ENCODE measurements at regions not wholly inside any gene's neighbourhood (a gene's known extent, or its start where the extent isn't known, plus 50 kb on each side); places are given as distances from the start of the nearest gene placed in this dataset.
"Not testable (repeated sequence)": the region's sequence is repeated elsewhere in the genome, so short reads cannot be mapped to it uniquely, and the experiment has no call there.

DNA sequence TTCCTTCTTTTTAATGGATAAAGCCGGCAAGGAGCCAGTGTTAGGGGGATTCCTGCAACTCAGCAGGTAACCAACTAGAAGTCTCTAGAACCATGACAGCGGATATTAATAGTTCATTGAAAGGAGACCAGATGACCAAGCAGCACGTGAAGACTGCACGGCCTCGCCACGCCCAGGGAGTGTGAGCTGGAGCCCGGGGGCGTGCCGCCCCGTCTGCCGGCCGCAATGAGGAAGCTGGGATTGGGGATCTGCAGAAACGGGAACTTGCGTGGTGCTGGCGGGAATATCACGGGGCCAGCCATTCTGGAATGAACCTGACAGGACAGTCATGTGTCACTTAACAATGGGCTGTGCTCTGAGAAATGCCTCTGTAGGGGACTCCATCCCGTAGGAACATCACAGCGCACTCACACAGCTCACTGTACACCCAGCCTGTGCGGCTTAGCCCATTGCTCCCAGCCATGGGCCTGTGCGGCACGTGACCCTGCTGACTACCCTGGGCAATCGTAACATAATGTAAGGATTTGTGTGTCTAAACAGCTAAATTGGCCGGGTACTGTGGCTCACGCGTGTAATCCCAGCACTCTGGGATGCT, 4092.8 kb upstream of the TPTE start:
- CTCF ChIA-PET; H3K4me3 Mint-ChIP-seq; DNase-seq; POLR2A ChIA-PET; H3K27me3 Mint-ChIP-seq; intact Hi-C loops (cut with micrococcal nuclease); H3K4me1 Mint-ChIP-seq (ENCODE audit: low read depth); H3K27ac Mint-ChIP-seq; H3K9me3 Mint-ChIP-seq; H3K36me3 Mint-ChIP-seq: not testable (repeated sequence)

DNA sequence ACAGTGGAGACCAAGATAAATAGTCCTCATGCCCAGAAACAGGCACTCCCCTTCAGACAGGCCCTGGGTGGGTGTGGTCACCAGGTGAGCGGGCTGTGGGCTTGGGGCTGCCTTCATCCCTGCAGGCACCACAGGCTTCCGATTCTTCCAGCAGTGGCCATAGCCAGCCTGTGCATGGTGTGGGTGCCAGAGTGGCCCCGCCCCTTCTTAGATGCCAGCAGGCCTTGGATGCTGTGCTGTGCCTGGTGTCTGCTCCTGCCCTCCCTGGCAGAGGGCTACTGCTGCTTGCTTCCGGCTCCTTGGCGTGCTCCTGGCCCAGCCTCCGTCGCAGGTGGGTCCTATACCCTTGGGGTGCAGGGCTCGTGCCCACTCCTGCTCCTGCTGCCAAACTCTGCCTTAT, 4091.5 kb upstream of the TPTE start:
- H3K9me3 Mint-ChIP-seq; H3K4me3 Mint-ChIP-seq; POLR2A ChIA-PET; DNase-seq; intact Hi-C loops (cut with micrococcal nuclease); CTCF ChIA-PET; H3K36me3 Mint-ChIP-seq; H3K4me1 Mint-ChIP-seq (ENCODE audit: low read depth); H3K27ac Mint-ChIP-seq; H3K27me3 Mint-ChIP-seq: not testable (repeated sequence)

DNA sequence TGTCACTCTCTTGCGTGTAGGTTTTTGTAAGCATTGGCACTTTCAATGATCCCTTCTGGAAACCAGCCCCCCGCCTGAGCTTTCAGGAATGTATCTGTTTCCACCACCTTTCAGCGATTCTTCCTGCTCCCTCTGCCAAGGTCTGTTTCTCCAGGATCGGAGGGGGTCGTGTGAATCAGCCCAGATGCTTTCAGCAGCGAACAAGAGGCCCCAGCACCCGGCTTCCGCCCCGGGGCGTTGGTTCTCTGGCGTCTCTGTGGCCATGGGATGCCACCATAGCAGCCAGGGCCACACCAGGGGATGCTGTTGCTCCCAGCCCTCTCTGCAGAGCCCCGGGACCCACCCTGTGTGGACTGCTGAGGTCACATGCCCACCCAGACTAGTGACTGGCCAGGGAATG, 4088.2 kb upstream of the TPTE start:
- intact Hi-C loops (cut with micrococcal nuclease); H3K27me3 Mint-ChIP-seq; H3K4me3 Mint-ChIP-seq; H3K27ac Mint-ChIP-seq; DNase-seq; H3K9me3 Mint-ChIP-seq; CTCF ChIA-PET; H3K4me1 Mint-ChIP-seq (ENCODE audit: low read depth); H3K36me3 Mint-ChIP-seq; POLR2A ChIA-PET: not testable (repeated sequence)

DNA sequence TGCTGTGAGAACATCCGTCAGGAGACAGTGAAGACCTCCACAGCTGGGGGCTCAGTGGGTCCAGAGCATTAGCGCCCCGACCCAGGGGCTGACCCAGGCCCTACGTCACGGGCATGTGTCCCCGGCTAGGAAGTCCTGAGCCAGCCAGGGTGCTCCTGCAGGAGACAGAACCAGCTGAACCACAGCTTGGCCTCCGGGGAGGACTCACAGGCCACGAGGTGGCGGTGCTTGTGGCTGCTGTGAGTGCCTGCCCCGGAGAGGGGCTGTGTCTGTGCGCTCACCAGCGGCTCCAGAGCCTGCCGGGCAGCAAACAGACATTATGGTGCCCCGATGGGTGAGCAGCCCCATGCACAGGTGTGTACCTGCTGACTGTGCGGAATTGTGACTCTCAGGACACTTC, 4085.2 kb upstream of the TPTE start:
- DNase-seq; intact Hi-C loops (cut with micrococcal nuclease); H3K4me3 Mint-ChIP-seq; H3K27me3 Mint-ChIP-seq; H3K27ac Mint-ChIP-seq; H3K36me3 Mint-ChIP-seq; H3K9me3 Mint-ChIP-seq; H3K4me1 Mint-ChIP-seq (ENCODE audit: low read depth); CTCF ChIA-PET; POLR2A ChIA-PET: not testable (repeated sequence)

DNA sequence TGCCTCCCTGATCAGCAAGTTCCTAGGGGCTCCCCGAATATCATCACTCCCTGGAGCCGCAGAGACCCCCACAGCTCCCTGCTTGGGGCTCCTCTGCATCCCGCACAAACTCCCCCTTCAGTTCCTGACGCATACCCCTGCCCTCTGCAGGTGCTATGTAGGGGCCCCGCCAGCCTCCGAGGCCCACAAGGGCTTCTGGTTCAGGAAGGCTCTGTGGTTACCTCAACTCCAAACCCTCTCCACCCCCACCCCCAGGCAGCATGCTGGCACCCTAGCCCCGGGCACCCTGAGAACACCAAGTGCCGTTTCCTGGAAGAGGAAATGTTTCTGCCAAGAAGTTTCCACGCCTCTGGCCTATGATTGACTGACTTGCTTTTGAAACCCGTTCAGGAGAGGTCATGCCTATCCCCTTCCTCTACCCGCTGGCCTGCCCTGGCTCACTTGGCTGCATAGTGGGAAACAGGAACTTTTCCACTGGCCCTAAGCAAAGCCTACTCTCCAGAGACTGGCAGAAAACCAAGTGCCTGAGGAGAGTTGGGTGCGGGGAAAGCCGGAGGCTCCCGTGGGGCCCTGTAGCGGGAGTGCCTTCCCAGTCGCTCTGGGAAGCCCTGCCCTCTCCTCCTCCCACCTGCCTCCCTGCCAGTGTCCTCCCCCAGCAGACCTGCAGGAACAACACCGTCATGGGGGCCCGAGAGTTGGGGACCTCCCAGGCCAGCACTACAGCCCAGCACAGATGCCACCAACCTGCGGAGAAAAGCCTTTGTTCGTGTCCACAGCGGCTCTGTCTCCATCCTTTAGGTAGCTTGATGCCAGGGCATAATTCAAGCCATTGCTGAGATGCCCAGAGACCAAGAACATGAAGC, 4084.2 kb upstream of the TPTE start:
- CTCF ChIA-PET; H3K9me3 Mint-ChIP-seq; DNase-seq; H3K27me3 Mint-ChIP-seq; H3K36me3 Mint-ChIP-seq; H3K27ac Mint-ChIP-seq; POLR2A ChIA-PET; H3K4me3 Mint-ChIP-seq; intact Hi-C loops (cut with micrococcal nuclease); H3K4me1 Mint-ChIP-seq (ENCODE audit: low read depth): not testable (repeated sequence)

DNA sequence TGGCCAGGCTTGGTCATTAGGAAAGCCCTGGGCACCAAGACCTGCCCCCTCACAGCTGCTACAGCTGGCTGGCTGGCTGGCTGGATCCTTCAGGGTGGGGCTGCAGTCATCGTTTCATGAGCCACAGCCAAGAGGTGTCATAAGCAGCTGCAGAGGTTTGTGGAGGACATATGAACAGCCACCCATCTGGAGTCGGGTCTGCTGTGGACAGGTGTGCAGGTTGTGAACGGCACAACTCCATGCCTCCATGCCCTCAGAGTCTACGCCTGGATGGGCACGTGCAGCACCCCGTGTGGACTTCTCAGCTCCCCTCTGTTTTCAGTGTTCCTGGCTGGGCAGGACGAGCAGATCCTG, 4083.6 kb upstream of the TPTE start:
- POLR2A ChIA-PET; intact Hi-C loops (cut with micrococcal nuclease); H3K36me3 Mint-ChIP-seq; H3K4me3 Mint-ChIP-seq; H3K27me3 Mint-ChIP-seq; CTCF ChIA-PET; H3K9me3 Mint-ChIP-seq; H3K4me1 Mint-ChIP-seq (ENCODE audit: low read depth); H3K27ac Mint-ChIP-seq: not testable (repeated sequence)
- DNase-seq, result peak; percentile 14

DNA sequence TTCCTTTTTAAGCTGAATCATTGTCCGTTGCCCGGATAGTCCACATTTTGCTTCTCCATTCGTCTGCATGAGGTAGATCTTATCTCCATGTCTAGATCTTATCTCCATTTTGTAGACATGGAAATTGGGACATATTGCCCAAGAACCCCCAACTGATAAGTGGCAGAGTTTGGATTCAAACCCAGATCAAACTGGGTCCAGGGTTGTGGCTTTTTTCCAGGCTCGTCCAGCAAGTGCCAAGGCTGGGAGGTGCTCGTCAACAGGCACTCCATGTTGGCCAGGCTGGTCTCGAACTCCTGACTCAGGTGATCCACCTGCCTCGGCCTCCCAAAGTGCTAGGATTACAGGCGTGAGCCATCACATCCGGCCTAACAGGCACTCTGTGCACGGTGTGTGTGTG, 4082.3 kb upstream of the TPTE start:
- H3K9me3 Mint-ChIP-seq; H3K27me3 Mint-ChIP-seq; intact Hi-C loops (cut with micrococcal nuclease); H3K4me1 Mint-ChIP-seq (ENCODE audit: low read depth); DNase-seq; POLR2A ChIA-PET; CTCF ChIA-PET; H3K4me3 Mint-ChIP-seq; H3K36me3 Mint-ChIP-seq; H3K27ac Mint-ChIP-seq: not testable (repeated sequence)

DNA sequence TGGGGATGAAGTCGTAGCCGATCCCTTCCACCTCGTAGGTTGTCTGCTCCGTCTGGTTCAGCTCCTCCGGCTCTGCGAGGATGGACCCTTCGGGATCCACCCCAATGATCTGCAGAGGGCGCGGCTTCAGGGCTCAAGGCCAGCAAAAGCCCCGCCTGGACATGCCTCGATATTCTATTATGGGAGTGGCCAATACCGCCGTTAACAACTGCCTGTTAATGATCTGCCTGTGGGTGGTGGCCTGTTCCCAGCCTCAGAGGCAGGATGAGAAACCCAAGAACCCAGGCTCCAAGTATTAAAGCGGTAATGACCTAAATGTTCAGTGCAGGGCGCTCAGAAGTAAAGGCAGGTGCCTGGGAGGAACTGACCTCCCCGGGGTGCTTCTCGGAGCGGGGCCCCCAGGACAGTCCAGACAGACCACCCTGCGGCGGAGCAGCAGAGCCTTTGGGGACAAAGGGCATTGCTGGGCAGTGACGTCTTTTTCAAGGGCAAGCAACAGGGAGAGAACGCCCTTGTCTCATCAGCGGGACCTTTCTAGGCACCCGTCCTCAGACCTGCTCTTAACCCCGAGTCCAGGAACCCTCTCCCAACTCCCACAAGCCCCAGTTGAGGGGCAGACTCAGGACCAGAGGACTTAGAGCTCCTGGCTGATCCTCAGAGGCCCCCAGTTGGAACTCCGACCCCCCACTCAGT, 4066.6 kb upstream of the TPTE start:
- H3K9me3 Mint-ChIP-seq; H3K27me3 Mint-ChIP-seq; H3K4me1 Mint-ChIP-seq (ENCODE audit: low read depth); DNase-seq; H3K36me3 Mint-ChIP-seq; CTCF ChIA-PET; POLR2A ChIA-PET; H3K4me3 Mint-ChIP-seq; H3K27ac Mint-ChIP-seq; intact Hi-C loops (cut with micrococcal nuclease): not testable (repeated sequence)

DNA sequence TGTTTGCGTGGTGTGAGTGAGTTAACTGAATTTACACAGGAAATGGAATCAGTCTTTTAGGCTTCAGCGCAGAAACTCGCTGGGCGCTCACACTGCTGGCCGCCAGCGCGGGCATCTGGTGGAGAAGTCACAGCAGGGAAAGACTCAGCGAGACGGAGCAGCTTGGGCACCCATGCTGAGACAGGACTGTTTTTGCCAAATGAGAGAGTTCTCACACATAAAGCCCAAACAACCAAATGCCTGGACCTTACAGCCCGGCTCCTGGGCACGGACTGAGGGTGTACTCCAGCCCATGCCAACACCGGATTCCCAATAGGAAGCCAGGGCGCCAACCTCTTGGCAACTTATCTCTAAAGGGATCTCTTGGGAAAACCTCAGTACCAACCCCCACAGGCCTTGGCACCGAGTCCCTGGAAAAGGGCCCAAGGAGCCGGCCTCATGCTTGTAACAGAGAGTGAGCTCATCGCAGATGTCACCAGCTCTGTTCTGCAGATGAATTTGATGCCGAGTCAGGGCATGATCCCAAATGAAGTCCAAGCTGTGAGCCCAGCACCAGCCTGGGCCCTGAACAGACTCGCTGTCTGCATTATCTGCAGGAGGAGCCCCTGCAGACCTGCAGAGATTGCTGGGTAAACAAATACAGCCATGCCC, 4065.2 kb upstream of the TPTE start:
- H3K9me3 Mint-ChIP-seq; CTCF ChIA-PET; H3K4me3 Mint-ChIP-seq; DNase-seq; intact Hi-C loops (cut with micrococcal nuclease); H3K4me1 Mint-ChIP-seq (ENCODE audit: low read depth); H3K27ac Mint-ChIP-seq; POLR2A ChIA-PET; H3K27me3 Mint-ChIP-seq; H3K36me3 Mint-ChIP-seq: not testable (repeated sequence)

DNA sequence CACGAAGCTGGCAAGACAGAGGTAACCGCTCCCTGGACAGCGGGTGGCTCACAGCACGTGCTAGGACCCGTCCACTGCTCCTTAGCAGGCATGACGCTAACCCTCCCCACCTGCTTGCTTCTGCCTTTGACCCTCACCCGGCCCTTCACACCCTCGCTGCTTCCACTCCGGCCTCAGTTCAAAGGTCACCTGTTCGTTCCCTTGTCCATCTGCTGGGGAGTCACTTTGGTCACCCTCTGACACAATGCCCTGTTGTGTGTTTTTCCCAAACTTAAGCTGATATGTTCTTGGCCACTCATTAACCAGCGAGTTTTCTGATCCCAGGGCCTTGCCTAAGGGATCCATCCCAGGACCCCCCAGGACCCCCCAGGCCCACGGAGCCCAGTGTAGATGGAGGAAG, 4061.6 kb upstream of the TPTE start:
- H3K4me1 Mint-ChIP-seq (ENCODE audit: low read depth); H3K9me3 Mint-ChIP-seq; H3K27me3 Mint-ChIP-seq; H3K4me3 Mint-ChIP-seq; intact Hi-C loops (cut with micrococcal nuclease); POLR2A ChIA-PET; H3K36me3 Mint-ChIP-seq; CTCF ChIA-PET; H3K27ac Mint-ChIP-seq; DNase-seq: not testable (repeated sequence)

DNA sequence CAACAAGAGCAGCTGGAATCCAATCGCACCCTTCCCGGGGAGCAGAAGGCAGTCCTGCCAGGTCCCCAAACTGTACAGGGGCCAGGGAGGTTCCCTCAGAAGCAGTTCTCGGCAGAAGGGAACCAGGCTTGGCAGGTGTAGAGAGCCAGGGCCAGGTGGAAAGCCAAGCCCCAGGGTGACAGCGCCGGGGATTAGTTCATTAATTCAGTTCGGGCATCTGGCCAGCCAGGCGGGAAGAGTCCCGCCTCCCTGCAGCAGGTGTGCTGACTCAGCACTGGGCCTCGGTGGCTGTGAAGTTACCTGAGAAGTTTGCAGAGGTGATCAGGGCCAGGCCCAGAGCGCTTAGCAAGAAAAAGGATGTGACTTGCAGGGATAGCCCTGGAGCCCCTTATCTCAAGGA, 4060.0 kb upstream of the TPTE start:
- H3K9me3 Mint-ChIP-seq; DNase-seq; intact Hi-C loops (cut with micrococcal nuclease); H3K4me3 Mint-ChIP-seq; H3K27ac Mint-ChIP-seq; H3K36me3 Mint-ChIP-seq; CTCF ChIA-PET; POLR2A ChIA-PET; H3K27me3 Mint-ChIP-seq; H3K4me1 Mint-ChIP-seq (ENCODE audit: low read depth): not testable (repeated sequence)

DNA sequence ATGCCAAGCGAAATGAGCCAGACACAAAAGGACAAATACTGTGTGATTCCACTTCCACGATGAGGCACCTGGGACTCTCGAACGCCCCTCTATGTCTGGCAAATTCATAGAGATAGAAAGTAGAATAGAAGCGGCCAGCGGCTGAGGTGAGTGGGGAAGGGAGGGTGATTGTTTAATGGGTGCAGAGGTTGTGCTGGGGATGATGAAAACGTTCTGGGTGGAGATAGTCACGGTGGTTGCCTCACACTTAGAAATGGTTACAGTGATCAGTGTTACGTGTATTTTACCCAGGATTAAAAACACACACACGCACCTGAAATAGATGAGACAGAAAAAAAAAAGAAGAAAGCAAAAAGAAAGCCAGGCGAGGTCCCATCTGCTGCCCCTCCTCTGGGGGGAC, 4057.0 kb upstream of the TPTE start:
- H3K36me3 Mint-ChIP-seq; H3K9me3 Mint-ChIP-seq; POLR2A ChIA-PET; H3K4me1 Mint-ChIP-seq (ENCODE audit: low read depth); DNase-seq; H3K27ac Mint-ChIP-seq; H3K27me3 Mint-ChIP-seq; H3K4me3 Mint-ChIP-seq; CTCF ChIA-PET; intact Hi-C loops (cut with micrococcal nuclease): not testable (repeated sequence)
